Upper lobe of right lung (tissue), 1 donor: ENCODE measurements at regions not wholly inside any gene's neighbourhood (a gene's known extent, or its start where the extent isn't known, plus 50 kb on each side); places are given as distances from the start of the nearest gene placed in this dataset.

ENCODE experiments used
- ATAC-seq: fragments of 200-7000 bp; cut with Tn5 transposase; one replicate; pipeline ENCODE4 v1.9.1; 2020; ENCODE audit warnings: mild to moderate bottlenecking, moderate library complexity
- DNase-seq: peaks from one replicate; pipeline ENCODE4 v3.0.0-alpha.2; 2020
- H3K27ac ChIP-seq: fragments of 200-600 bp; one replicate; pipeline ENCODE4 v1.8.0; 2022
- H3K27me3 ChIP-seq: fragments of 200-600 bp; one replicate; pipeline ENCODE4 v1.8.0; 2022; ENCODE audit warnings: mild to moderate bottlenecking
- H3K36me3 ChIP-seq: fragments of 200-600 bp; one replicate; pipeline ENCODE4 v1.8.0; 2022
- H3K4me1 ChIP-seq: fragments of 200-600 bp; one replicate; pipeline ENCODE4 v1.8.0; 2022
- H3K4me3 ChIP-seq: fragments of 200-600 bp; one replicate; pipeline ENCODE4 v1.8.0; 2022; ENCODE audit warnings: mild to moderate bottlenecking
- H3K9me3 ChIP-seq: fragments of 200-600 bp; one replicate; pipeline ENCODE4 v1.8.0; 2022
- CTCF ChIP-seq: fragments of 200-600 bp; IDR thresholded peaks from one replicate; pipeline ENCODE4 v1.8.0; 2022; ENCODE audit warnings: antibody characterized with exemption
- intact Hi-C: fragments of 100-400 bp; cut with DNase I; formaldehyde crosslinking; loops from one replicate; pipeline ENCODE4 v1.11.0; 2022
- donor health status: DM: no; HTN: yes; CAD: no; lungs with severe emphysema.

GRCh38 chr3:64911138-64911537, 223.3 kb upstream of the ADAMTS9 start:
- DNase-seq, result no peak
- Histone ChIP-seq H3K27me3 (no peaks in the 10 kb centered on the region), H3K4me3 (no peak overlapping the region), H3K4me1 (peaks cover 3% of the 10 kb centered on the region), H3K36me3 (no peaks in the 10 kb centered on the region), H3K27ac (no peak overlapping the region), H3K9me3 (no peaks in the 10 kb centered on the region)
- ATAC-seq, result no peak
- TF ChIP-seq CTCF, result no peak
- intact Hi-C loops, result no loop called here

- no peak overlapping the region for H3K27ac ChIP-seq
Observed at GRCh38 chr3:64909757-64910467, 222.1 kb upstream of the ADAMTS9 start.

GRCh38 chr3:64909011-64909410, 221.2 kb upstream of the ADAMTS9 start:
- H3K27ac ChIP-seq, result no peak overlapping the region
- DNase-seq, result no peak

More at GRCh38 chr3:64909757-64910467, 222.1 kb upstream of the ADAMTS9 start:
- no peak for ATAC-seq
- no peaks in the 10 kb centered on the region for H3K4me1 ChIP-seq
- DNase-seq, result no peak
- no peak overlapping the region for H3K4me3 ChIP-seq
- no peaks in the 10 kb centered on the region for H3K27me3 ChIP-seq
- TF ChIP-seq CTCF, result no peak
- intact Hi-C loops, result no loop called here
- no peaks in the 10 kb centered on the region for H3K9me3 ChIP-seq
- H3K36me3 ChIP-seq, result no peaks in the 10 kb centered on the region

GRCh38 chr3:64908251-64908685, 220.5 kb upstream of the ADAMTS9 start:
- no peaks in the 10 kb centered on the region for H3K36me3 ChIP-seq
- no peaks in the 10 kb centered on the region for H3K9me3 ChIP-seq
- H3K27ac ChIP-seq, result no peak overlapping the region
- DNase-seq (no peak), ATAC-seq (no peak)
- no peaks in the 10 kb centered on the region for H3K27me3 ChIP-seq
- H3K4me3 ChIP-seq, result no peak overlapping the region
- no peaks in the 10 kb centered on the region for H3K4me1 ChIP-seq
- no peak for TF ChIP-seq CTCF
- intact Hi-C loops, result no loop called here

More at GRCh38 chr3:64909011-64909410, 221.2 kb upstream of the ADAMTS9 start:
- intact Hi-C loops, result no loop called here
- Histone ChIP-seq H3K4me3 (no peak overlapping the region), H3K27me3 (no peaks in the 10 kb centered on the region), H3K36me3 (no peaks in the 10 kb centered on the region), H3K4me1 (no peaks in the 10 kb centered on the region), H3K9me3 (no peaks in the 10 kb centered on the region)
- ATAC-seq, result no peak
- no peak for TF ChIP-seq CTCF

- ATAC-seq (no peak), DNase-seq (no peak)
- Histone ChIP-seq H3K27me3 (no peaks in the 10 kb centered on the region), H3K4me3 (no peak overlapping the region), H3K4me1 (peaks cover 6% of the 10 kb centered on the region), H3K9me3 (no peaks in the 10 kb centered on the region), H3K27ac (no peak overlapping the region), H3K36me3 (no peaks in the 10 kb centered on the region)
- intact Hi-C loops, result no loop called here
- no peak for TF ChIP-seq CTCF
Observed at GRCh38 chr3:64905906-64906410, 218.2 kb upstream of the ADAMTS9 start.
